ENCODE measurements at regions not wholly inside any gene's neighbourhood (a gene's known extent, or its start where the extent isn't known, plus 50 kb on each side); places are given as distances from the start of the nearest gene placed in this dataset.

GRCh38 chr4:53686521-53686920 lies 95.2 kb upstream of the LNX1 start:
- DNase-seq (ENCODE audit: low spot score) = no peak
- H3K27ac ChIP-seq = no peak overlapping the region
- TF ChIP-seq CTCF (IDR thresholded peaks at IDR 0.05) = no peak
- H3K4me3 ChIP-seq = no peak overlapping the region

GRCh38 chr4:53684136-53685130 lies 93.1 kb upstream of the LNX1 start:
- H3K4me3 ChIP-seq = no peak overlapping the region
- no peak for DNase-seq (ENCODE audit: low spot score)
- no peak for TF ChIP-seq CTCF (IDR thresholded peaks at IDR 0.05)
- H3K27ac ChIP-seq = no peak overlapping the region

- no peak overlapping the region for H3K4me3 ChIP-seq
- DNase-seq (ENCODE audit: low spot score) = no peak
- no peak for TF ChIP-seq CTCF (IDR thresholded peaks at IDR 0.05)
- H3K27ac ChIP-seq = no peak overlapping the region
Observed at GRCh38 chr4:53682908-53683307, 91.6 kb upstream of the LNX1 start.

- DNase-seq (ENCODE audit: low spot score) = no peak
- no peak for TF ChIP-seq CTCF (IDR thresholded peaks at IDR 0.05)
- H3K27ac ChIP-seq = no peak overlapping the region
- H3K4me3 ChIP-seq = no peak overlapping the region
Observed at GRCh38 chr4:53682196-53682595, 90.9 kb upstream of the LNX1 start.

- TF ChIP-seq CTCF (IDR thresholded peaks at IDR 0.05) = no peak
- Histone ChIP-seq H3K27ac (no peak overlapping the region), H3K4me3 (no peak overlapping the region)
- DNase-seq (ENCODE audit: low spot score) = no peak
Observed at GRCh38 chr4:53680598-53680997, 89.3 kb upstream of the LNX1 start.

GRCh38 chr4:53680168-53680567 lies 88.9 kb upstream of the LNX1 start:
- no peak for TF ChIP-seq CTCF (IDR thresholded peaks at IDR 0.05)
- DNase-seq (ENCODE audit: low spot score) = no peak
- Histone ChIP-seq H3K4me3 (no peak overlapping the region), H3K27ac (no peak overlapping the region)

GRCh38 chr4:53676402-53676871 lies 85.2 kb upstream of the LNX1 start:
- TF ChIP-seq CTCF (IDR thresholded peaks at IDR 0.05) = no peak
- DNase-seq (ENCODE audit: low spot score) = no peak
- no peak overlapping the region for H3K4me3 ChIP-seq
- H3K27ac ChIP-seq = peak overlapping the region in 1 of 2 donors; percentile 69
